H1 (cell line): ENCODE measurements at regions not wholly inside any gene's neighbourhood (a gene's known extent, or its start where the extent isn't known, plus 50 kb on each side); places are given as distances from the start of the nearest gene placed in this dataset.
A peak's percentile ranks its signal among the peaks of the same experiment; 100 is the strongest.

Source experiments
- CTCF ChIA-PET: fragments of 300-600 bp; sonication (Branson Sonifier 250); formaldehyde crosslinking; loops from one replicate; lab custom pipeline; 2021; ENCODE audit not compliant: partially characterized antibody; lab: Charles Lee
- POLR2A ChIA-PET: fragments of 300-600 bp; sonication (Branson Sonifier 250); formaldehyde crosslinking; loops from one replicate; lab custom pipeline; 2021; ENCODE audit warnings: inconsistent platforms; ENCODE audit not compliant: partially characterized antibody; lab: Charles Lee
- DNase-seq, 2 experiments: peaks; one replicate each; pipeline versions ENCODE4 v3.0.0 to v3.0.0-alpha.2; 2010 to 2022; ENCODE audit warnings: low spot score in 2 of 2, low read depth in 1 of 2, mixed read lengths in 1 of 2
- FAIRE-seq: peaks from 2 replicates; lab custom pipeline; 2011; peaks lifted over from hg19 to GRCh38; lab: Jason Lieb, UNC
- H2AFZ ChIP-seq: 2 replicates; pipeline ENCODE4 v1.8.1; 2012; ENCODE audit warnings: low read length, inconsistent platforms
- H2AK5ac ChIP-seq: 2 replicates; pipeline ENCODE4 v1.6.1; 2013; ENCODE audit warnings: low read depth, low read length
- H2BK120ac ChIP-seq: replicated peaks from 2 replicates; pipeline ENCODE3; 2013; ENCODE audit warnings: low read depth, low read length, inconsistent platforms
- H2BK12ac ChIP-seq: 2 replicates; pipeline ENCODE4 v1.6.1; 2013; ENCODE audit warnings: low read depth, low read length
- H2BK15ac ChIP-seq: 2 replicates; pipeline ENCODE4 v1.6.1; 2013; ENCODE audit warnings: low read length
- H2BK20ac ChIP-seq: 2 replicates; pipeline ENCODE4 v1.6.1; 2013; ENCODE audit warnings: low read length
- H2BK5ac ChIP-seq: 2 replicates; pipeline ENCODE4 v1.6.1; 2013; ENCODE audit warnings: low read depth, low read length
- H3K14ac ChIP-seq: 2 replicates; pipeline ENCODE4 v1.6.1; 2013; ENCODE audit warnings: inconsistent platforms; ENCODE audit not compliant: insufficient read length
- H3K18ac ChIP-seq: 2 replicates; pipeline ENCODE4 v1.6.1; 2013; ENCODE audit warnings: low read length; ENCODE audit errors: extremely low read depth
- H3K23ac ChIP-seq: 2 replicates; pipeline ENCODE4 v1.6.1; 2013; ENCODE audit warnings: inconsistent platforms; ENCODE audit not compliant: insufficient read length
- H3K23me2 ChIP-seq: 2 replicates; pipeline ENCODE4 v1.6.1; 2013; ENCODE audit warnings: low read depth, low read length
- H3K27ac ChIP-seq: 2 replicates; pipeline ENCODE4 v1.6.1; 2011; ENCODE audit warnings: low read depth, low read length, inconsistent platforms
- H3K27me3 ChIP-seq, 4 experiments: replicated peaks in 1 of 4; 1 replicate in 1 of 4; 2 replicates in 3 of 4; pipeline versions ENCODE4 v1.6.1 to v1.8.1; 2011 to 2013; ENCODE audit warnings: low read length in 3 of 4, mild to moderate bottlenecking in 3 of 4, inconsistent platforms in 2 of 4, mixed read lengths in 2 of 4, moderate library complexity in 1 of 4; ENCODE audit not compliant: control insufficient read depth in 3 of 4, insufficient read depth in 3 of 4; ENCODE audit errors: extremely low read depth in 1 of 4
- H3K36me3 ChIP-seq, 4 experiments: 2 replicates each; pipeline versions ENCODE4 v1.6.1 to v1.8.1; 2011 to 2013; ENCODE audit warnings: mild to moderate bottlenecking in 4 of 4, low read length in 3 of 4, moderate library complexity in 2 of 4, control low read depth in 1 of 4, inconsistent platforms in 1 of 4; ENCODE audit not compliant: insufficient read depth in 4 of 4, control insufficient read depth in 2 of 4
- H3K4ac ChIP-seq: replicated peaks from 2 replicates; pipeline ENCODE3; 2013; ENCODE audit warnings: low read length, low read depth, mixed read lengths, inconsistent platforms; ENCODE audit not compliant: insufficient read length
- H3K4me1 ChIP-seq, 4 experiments: replicated peaks in 1 of 4; 1 replicate in 1 of 4; 2 replicates in 3 of 4; pipeline versions ENCODE4 v1.6.1 to v1.8.1; 2011 to 2013; ENCODE audit warnings: low read length in 3 of 4, inconsistent platforms in 2 of 4, mixed read lengths in 1 of 4; ENCODE audit not compliant: insufficient read depth in 4 of 4, control insufficient read depth in 3 of 4
- H3K4me2 ChIP-seq, 2 experiments: 2 replicates each; pipeline versions ENCODE4 v1.6.1 to v1.8.1; 2011 to 2013; ENCODE audit warnings: low read depth in 2 of 2, low read length in 2 of 2, control low read depth in 1 of 2, inconsistent platforms in 1 of 2, mild to moderate bottlenecking in 1 of 2; ENCODE audit not compliant: insufficient read depth in 1 of 2
- H3K4me3 ChIP-seq, 4 experiments: fragments of 200-600, 300-600 bp in 1 of 4; sonication (generic), shearing (Covaris generic), sonication (Bioruptor Twin) in 1 of 4; 2 replicates each; pipeline versions ENCODE4 v1.5.1 to v1.8.1; 2011 to 2016; ENCODE audit warnings: low read length in 4 of 4, low read depth in 3 of 4, control low read depth in 2 of 4, inconsistent platforms in 2 of 4, mild to moderate bottlenecking in 2 of 4, mixed read lengths in 1 of 4, moderate library complexity in 1 of 4; ENCODE audit not compliant: insufficient read depth in 2 of 4; ENCODE audit errors: extremely low read depth in 1 of 4
- H3K56ac ChIP-seq: replicated peaks from 2 replicates; pipeline ENCODE3; 2013; ENCODE audit warnings: low read depth, mild to moderate bottlenecking, mixed read lengths, low read length, inconsistent platforms; ENCODE audit not compliant: insufficient read length
- H3K79me1 ChIP-seq: 2 replicates; pipeline ENCODE4 v1.6.1; 2013; ENCODE audit warnings: low read depth, low read length, control low read depth
- H3K79me2 ChIP-seq, 2 experiments: 2 replicates each; pipeline versions ENCODE4 v1.6.1 to v1.8.1; 2012 to 2013; ENCODE audit warnings: low read length in 2 of 2, mild to moderate bottlenecking in 2 of 2, inconsistent platforms in 1 of 2; ENCODE audit not compliant: insufficient read depth in 2 of 2, control insufficient read depth in 1 of 2
- H3K9ac ChIP-seq, 4 experiments: replicated peaks in 1 of 4; 1 replicate in 1 of 4; 2 replicates in 3 of 4; pipeline versions ENCODE4 v1.6.1 to v1.8.1; 2011 to 2013; ENCODE audit warnings: low read depth in 3 of 4, low read length in 3 of 4, control low read depth in 2 of 4, mild to moderate bottlenecking in 2 of 4, moderate library complexity in 2 of 4, inconsistent platforms in 1 of 4; ENCODE audit errors: extremely low read depth in 1 of 4
- H3K9me3 ChIP-seq, 2 experiments: 2 replicates each; pipeline versions ENCODE4 v1.6.1 to v1.8.1; 2012 to 2013; ENCODE audit warnings: mild to moderate bottlenecking in 2 of 2, moderate library complexity in 2 of 2, control low read depth in 1 of 2, inconsistent platforms in 1 of 2, low read depth in 1 of 2, low read length in 1 of 2, mixed read lengths in 1 of 2; ENCODE audit not compliant: insufficient read depth in 2 of 2
- H4K20me1 ChIP-seq, 2 experiments: replicated peaks in 1 of 2; 2 replicates each; pipeline versions ENCODE3 to v1.8.1; 2011 to 2013; ENCODE audit warnings: inconsistent platforms in 2 of 2, low read length in 2 of 2, mild to moderate bottlenecking in 1 of 2; ENCODE audit not compliant: insufficient read depth in 2 of 2, control insufficient read depth in 1 of 2
- H4K5ac ChIP-seq: 2 replicates; pipeline ENCODE4 v1.6.1; 2013; ENCODE audit warnings: low read length, low read depth, mixed read lengths, inconsistent platforms; ENCODE audit not compliant: insufficient read length
- H4K8ac ChIP-seq: 2 replicates; pipeline ENCODE4 v1.8.0; 2013; ENCODE audit warnings: mild to moderate bottlenecking, moderate library complexity, low read length, inconsistent platforms; ENCODE audit not compliant: insufficient read depth; ENCODE audit errors: extremely low read depth
- H4K91ac ChIP-seq: replicated peaks from 2 replicates; pipeline ENCODE3; 2013; ENCODE audit warnings: low read length, mixed read lengths, inconsistent platforms; ENCODE audit not compliant: insufficient read length
- NANOG ChIP-seq: IDR thresholded peaks from 2 replicates; pipeline ENCODE4 v1.6.1; 2011; ENCODE audit warnings: low read length, low read depth, mild to moderate bottlenecking, inconsistent platforms; ENCODE audit not compliant: insufficient read depth, poor library complexity, severe bottlenecking
- SP4 ChIP-seq: IDR thresholded peaks from 2 replicates; pipeline ENCODE4 v1.6.1; 2012; ENCODE audit warnings: low read length, inconsistent platforms
- WGBS, 2 experiments: shearing (Covaris generic) in 1 of 2; methylation state at CpG; one replicate each; pipeline versions ENCODE4 v1.1.6 to v1.1.7; 2013 to 2015; ENCODE audit warnings: low lambda C conversion rate in 2 of 2, mixed read lengths in 2 of 2, inconsistent platforms in 1 of 2, low coverage in 1 of 2, missing lambda C conversion rate in 1 of 2; ENCODE audit not compliant: insufficient replicate concordance in 2 of 2, insufficient coverage in 1 of 2, insufficient read length in 1 of 2; ENCODE audit errors: extremely low coverage in 1 of 2, missing lambda C conversion rate in 1 of 2; 5-methylcytosine and 5-hydroxymethylcytosine counted together

GRCh38 chr21:19123525-19123924 lies 719.9 kb upstream of the TMPRSS15 start:
- CTCF ChIA-PET, result no interaction called here

More at GRCh38 chr21:19123525-19123924, 719.9 kb upstream of the TMPRSS15 start:
- H2BK5ac ChIP-seq, result no peak overlapping the region
- peak; percentile 69 for TF ChIP-seq NANOG
- no peak for TF ChIP-seq SP4
- H3K56ac ChIP-seq, result no peak overlapping the region
- H4K20me1 ChIP-seq, result no peaks in the 10 kb centered on the region
- no peaks in the 10 kb centered on the region for H3K79me1 ChIP-seq
- no peak overlapping the region for H2BK12ac ChIP-seq
- no peaks in the 10 kb centered on the region for H3K23me2 ChIP-seq
- no peak for DNase-seq
- H3K23ac ChIP-seq, result no peak overlapping the region
- no peaks in the 10 kb centered on the region for H3K9me3 ChIP-seq
- H2AFZ ChIP-seq, result no peak overlapping the region
- H2BK20ac ChIP-seq, result no peak overlapping the region
- H4K8ac ChIP-seq, result no peak overlapping the region
- no peak overlapping the region for H3K14ac ChIP-seq
- H3K4me2 ChIP-seq, result peak overlapping the region; percentile 26 to 45; a peak in 2 of 4 replicates
- H2AK5ac ChIP-seq, result no peak overlapping the region
- H4K5ac ChIP-seq, result no peak overlapping the region
- peaks cover 0 to 22% (median 8%) of the 10 kb centered on the region in 4 experiments; a peak in 4 of 7 replicates for H3K4me1 ChIP-seq
- no peak overlapping the region for H4K91ac ChIP-seq
- no peak overlapping the region for H3K9ac ChIP-seq
- POLR2A ChIA-PET, result no interaction called here
- H3K27me3 ChIP-seq, result no peaks in the 10 kb centered on the region
- H3K4me3 ChIP-seq, result no peak overlapping the region
- no peak overlapping the region for H2BK15ac ChIP-seq
- FAIRE-seq, result no peak
- H3K36me3 ChIP-seq, result no peaks in the 10 kb centered on the region
- H3K18ac ChIP-seq, result no peak overlapping the region
- H3K79me2 ChIP-seq, result no peaks in the 10 kb centered on the region
- no peak overlapping the region for H3K4ac ChIP-seq
- no peak overlapping the region for H2BK120ac ChIP-seq
- no peak overlapping the region for H3K27ac ChIP-seq
- 60% methylated on average over 2 of the region's 2 CpGs; no CpG with 5 or more reads in 1 of the 2 experiments for WGBS, 2 experiments
